Tibial artery (tissue), 4 donors: ENCODE measurements at regions not wholly inside any gene's neighbourhood (a gene's known extent, or its start where the extent isn't known, plus 50 kb on each side); places are given as distances from the start of the nearest gene placed in this dataset.

Experiments
- DNase-seq, 2 donors: peaks; one replicate each; pipeline ENCODE4 v3.0.0-alpha.2; 2019
- H3K27ac ChIP-seq, 2 donors: fragments of 200-600 bp; sonication (generic) in 1 of 2; 1 replicate in 1 of 2; 2 replicates in 1 of 2; pipeline ENCODE4 v1.5.1; 2018 to 2019; ENCODE audit warnings: mild to moderate bottlenecking in 1 of 2
- H3K27me3 ChIP-seq, 2 donors: fragments of 200-600 bp; sonication (generic) in 1 of 2; one replicate each; pipeline versions ENCODE4 v1.5.1 to v1.6.0; 2016 to 2019
- H3K36me3 ChIP-seq, 3 donors: fragments of 200-600 bp; sonication (generic) in 2 of 3; one replicate each; pipeline ENCODE4 v1.5.1; 2016 to 2019; ENCODE audit warnings: mild to moderate bottlenecking in 2 of 3
- H3K4me1 ChIP-seq, 4 donors: fragments of 200-600 bp; sonication (generic) in 2 of 4; 1 replicate in 3 of 4; 2 replicates in 1 of 4; pipeline ENCODE4 v1.5.1; 2016 to 2019
- H3K4me3 ChIP-seq, 2 donors: fragments of 200-600 bp; sonication (generic) in 1 of 2; 1 replicate in 1 of 2; 2 replicates in 1 of 2; pipeline ENCODE4 v1.5.1; 2018 to 2019; ENCODE audit warnings: mild to moderate bottlenecking in 2 of 2
- H3K9me3 ChIP-seq, 3 donors: fragments of 200-600 bp; sonication (generic) in 1 of 3; one replicate each; pipeline ENCODE4 v1.5.1; 2016 to 2019
- intact Hi-C: fragments of 100-400 bp; cut with DNase I; formaldehyde crosslinking; loops from one replicate; pipeline ENCODE4 v1.15.0; 2023; ENCODE audit warnings: low total_unique reads
- TF ChIP-seq, protein P1 (sequence below), 2 experiments: fragments of 200-600 bp in 1 of 2; fragments of 450-650 bp in 1 of 2; IDR thresholded peaks; one replicate each; pipeline ENCODE4 v1.5.1; 2017 to 2019; ENCODE audit warnings: antibody characterized with exemption in 2 of 2, mild to moderate bottlenecking in 1 of 2, moderate library complexity in 1 of 2

DNA sequence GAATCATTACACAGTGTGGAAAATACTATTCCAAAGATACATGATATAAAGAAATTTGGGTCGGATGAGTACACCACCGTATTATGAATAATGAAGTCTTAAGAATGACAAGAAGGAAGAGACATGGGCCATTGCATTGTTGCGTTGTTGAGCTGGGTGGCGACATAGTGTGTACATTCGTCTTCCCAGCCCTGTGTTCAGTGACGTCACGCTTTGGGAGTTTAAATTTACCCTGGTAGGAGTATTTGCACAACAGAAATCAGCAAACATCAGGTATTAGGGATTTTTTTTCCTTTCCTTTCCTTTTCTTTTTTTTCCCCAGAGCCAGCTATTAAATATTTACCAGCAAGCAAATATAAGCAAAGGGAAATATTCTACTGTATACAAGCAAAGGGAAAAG, 347.2 kb upstream of the NETO1 start:
- Histone ChIP-seq H3K36me3 (no peaks in the 10 kb centered on the region), H3K27me3 (no peaks in the 10 kb centered on the region), H3K9me3 (peaks cover 0 to 7% (median 0%) of the 10 kb centered on the region in 3 donors), H3K27ac (no peak overlapping the region), H3K4me3 (no peak overlapping the region), H3K4me1 (no peaks in the 10 kb centered on the region)
- intact Hi-C loops, result no loop called here
- TF ChIP-seq, protein P1, sequence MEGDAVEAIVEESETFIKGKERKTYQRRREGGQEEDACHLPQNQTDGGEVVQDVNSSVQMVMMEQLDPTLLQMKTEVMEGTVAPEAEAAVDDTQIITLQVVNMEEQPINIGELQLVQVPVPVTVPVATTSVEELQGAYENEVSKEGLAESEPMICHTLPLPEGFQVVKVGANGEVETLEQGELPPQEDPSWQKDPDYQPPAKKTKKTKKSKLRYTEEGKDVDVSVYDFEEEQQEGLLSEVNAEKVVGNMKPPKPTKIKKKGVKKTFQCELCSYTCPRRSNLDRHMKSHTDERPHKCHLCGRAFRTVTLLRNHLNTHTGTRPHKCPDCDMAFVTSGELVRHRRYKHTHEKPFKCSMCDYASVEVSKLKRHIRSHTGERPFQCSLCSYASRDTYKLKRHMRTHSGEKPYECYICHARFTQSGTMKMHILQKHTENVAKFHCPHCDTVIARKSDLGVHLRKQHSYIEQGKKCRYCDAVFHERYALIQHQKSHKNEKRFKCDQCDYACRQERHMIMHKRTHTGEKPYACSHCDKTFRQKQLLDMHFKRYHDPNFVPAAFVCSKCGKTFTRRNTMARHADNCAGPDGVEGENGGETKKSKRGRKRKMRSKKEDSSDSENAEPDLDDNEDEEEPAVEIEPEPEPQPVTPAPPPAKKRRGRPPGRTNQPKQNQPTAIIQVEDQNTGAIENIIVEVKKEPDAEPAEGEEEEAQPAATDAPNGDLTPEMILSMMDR (IDR thresholded peaks at IDR 0.05), result no peak
- DNase-seq, result no peak

DNA sequence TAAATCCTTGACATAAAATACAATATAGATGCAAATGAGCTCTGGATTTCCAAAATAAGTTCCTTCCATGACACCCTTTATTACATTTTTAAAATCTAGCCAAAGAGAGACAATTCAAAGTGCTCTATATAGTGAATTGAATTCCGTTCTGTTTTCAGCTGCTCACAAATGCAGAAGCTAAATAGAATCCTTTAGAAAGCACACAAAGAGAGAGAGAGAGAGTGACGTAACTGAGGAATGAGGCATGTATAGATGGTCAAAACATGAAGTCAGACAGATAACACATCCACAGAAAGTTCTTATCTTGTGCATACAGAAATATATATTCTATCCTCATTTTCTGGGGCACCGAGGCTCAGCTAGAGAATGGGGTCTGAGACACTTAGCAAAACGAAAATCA, 344.7 kb upstream of the NETO1 start:
- TF ChIP-seq, protein P1 (IDR thresholded peaks at IDR 0.05), result no peak
- Histone ChIP-seq H3K4me1 (no peaks in the 10 kb centered on the region), H3K27ac (no peak overlapping the region), H3K36me3 (no peaks in the 10 kb centered on the region), H3K9me3 (no peaks in the 10 kb centered on the region), H3K4me3 (no peak overlapping the region), H3K27me3 (no peaks in the 10 kb centered on the region)
- intact Hi-C loops, result no loop called here
- no peak for DNase-seq

DNA sequence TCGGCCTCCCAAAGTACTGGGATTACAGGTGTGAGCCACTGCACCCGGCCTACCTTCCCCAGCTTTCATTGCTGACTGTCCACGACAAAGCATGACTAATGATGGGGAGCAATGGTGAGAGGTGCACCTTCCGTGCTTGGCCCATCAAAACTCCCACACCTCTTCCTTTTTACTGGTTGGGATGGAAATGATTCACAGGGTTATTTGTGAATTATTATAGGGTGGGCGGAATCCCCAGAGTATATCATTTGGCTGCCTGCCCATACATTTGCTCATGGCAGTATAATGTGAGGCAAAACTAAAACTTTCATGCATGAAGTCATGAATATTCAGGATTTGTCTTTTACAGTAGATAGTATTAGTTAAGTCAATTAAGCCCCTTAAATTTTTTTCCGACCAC, 334.2 kb upstream of the NETO1 start:
- TF ChIP-seq, protein P1 (IDR thresholded peaks at IDR 0.05), result no peak
- intact Hi-C loops, result no loop called here
- Histone ChIP-seq H3K4me3 (no peak overlapping the region), H3K27ac (no peak overlapping the region), H3K4me1 (no peaks in the 10 kb centered on the region), H3K27me3 (no peaks in the 10 kb centered on the region), H3K36me3 (no peaks in the 10 kb centered on the region), H3K9me3 (no peaks in the 10 kb centered on the region)
- no peak for DNase-seq

DNA sequence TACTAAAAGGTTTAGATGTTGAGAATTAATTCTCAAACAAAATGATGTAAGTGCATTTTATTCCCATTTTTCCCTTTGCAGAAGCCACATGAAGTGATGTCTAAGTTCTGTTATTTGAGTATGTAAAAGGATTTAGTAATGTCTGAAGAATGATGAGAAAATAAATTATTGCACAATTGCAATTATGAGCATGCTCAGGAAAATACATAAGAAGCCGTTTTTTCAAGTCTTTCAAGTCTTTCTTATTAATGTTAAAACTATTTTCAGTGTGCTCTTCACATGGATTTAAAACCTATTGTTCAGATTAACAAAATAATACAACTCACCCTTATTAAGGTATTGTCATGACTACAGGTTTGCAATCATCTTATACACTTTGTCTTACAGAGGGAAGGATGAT, 331.4 kb upstream of the NETO1 start:
- Histone ChIP-seq H3K36me3 (no peaks in the 10 kb centered on the region), H3K27ac (no peak overlapping the region), H3K4me1 (no peaks in the 10 kb centered on the region), H3K27me3 (no peaks in the 10 kb centered on the region), H3K9me3 (no peaks in the 10 kb centered on the region), H3K4me3 (no peak overlapping the region)
- TF ChIP-seq, protein P1 (IDR thresholded peaks at IDR 0.05), result no peak
- no peak for DNase-seq
- intact Hi-C loops, result no loop called here

DNA sequence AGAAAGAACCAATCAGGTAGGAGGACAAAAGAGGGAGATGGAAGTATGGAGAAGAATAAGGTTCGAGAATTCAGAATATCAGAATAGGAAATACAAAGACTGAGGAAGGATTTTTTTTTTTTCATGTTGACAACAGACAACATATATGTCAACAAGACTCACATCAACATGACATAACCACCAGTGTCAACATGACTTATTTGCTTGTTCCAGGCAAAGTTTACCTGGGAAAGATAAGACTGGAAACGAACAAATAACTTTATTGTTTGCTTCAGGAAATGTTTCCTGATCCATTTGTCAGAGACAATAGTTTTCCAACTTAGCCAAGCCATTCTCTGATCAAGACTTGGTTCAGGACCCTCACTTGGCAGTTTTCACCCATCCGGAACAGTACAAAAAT, 321.9 kb upstream of the NETO1 start:
- Histone ChIP-seq H3K36me3 (no peaks in the 10 kb centered on the region), H3K27ac (no peak overlapping the region), H3K9me3 (no peaks in the 10 kb centered on the region), H3K4me3 (no peak overlapping the region), H3K27me3 (no peaks in the 10 kb centered on the region), H3K4me1 (no peaks in the 10 kb centered on the region)
- DNase-seq, result no peak
- TF ChIP-seq, protein P1 (IDR thresholded peaks at IDR 0.05), result no peak
- intact Hi-C loops, result no loop called here

DNA sequence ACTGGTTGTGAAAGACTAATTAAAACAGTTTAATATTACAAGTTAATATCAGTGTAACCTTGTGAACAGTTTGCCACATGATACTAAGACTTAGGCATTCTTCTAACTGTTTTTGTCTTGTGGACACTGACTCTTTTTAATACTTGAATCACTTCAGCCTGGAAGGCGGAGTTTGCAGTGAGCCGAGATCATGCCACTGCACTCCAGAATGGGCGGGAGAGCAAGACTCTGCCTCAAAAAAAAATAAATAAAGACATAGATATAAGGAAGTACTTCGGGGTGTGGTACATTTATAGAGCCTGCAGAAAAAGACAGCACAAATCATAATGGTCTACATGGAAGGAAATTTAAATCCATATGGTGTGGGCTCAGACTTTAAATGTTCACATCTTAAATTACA, 300.4 kb upstream of the NETO1 start:
- H3K4me1 ChIP-seq, result no peaks in the 10 kb centered on the region

More for the DNA sequence above, 300.4 kb upstream of the NETO1 start:
- intact Hi-C loops, result no loop called here
- no peak for DNase-seq
- Histone ChIP-seq H3K4me3 (no peak overlapping the region), H3K36me3 (no peaks in the 10 kb centered on the region), H3K27me3 (no peaks in the 10 kb centered on the region), H3K27ac (no peak overlapping the region), H3K9me3 (peaks cover 0 to 4% (median 0%) of the 10 kb centered on the region in 3 donors)
- TF ChIP-seq, protein P1 (IDR thresholded peaks at IDR 0.05), result no peak
